ENCODE measurements at regions not wholly inside any gene's neighbourhood (a gene's known extent, or its start where the extent isn't known, plus 50 kb on each side); places are given as distances from the start of the nearest gene placed in this dataset.
A peak's percentile ranks its signal among the peaks of the same experiment; 100 is the strongest.

DNA sequence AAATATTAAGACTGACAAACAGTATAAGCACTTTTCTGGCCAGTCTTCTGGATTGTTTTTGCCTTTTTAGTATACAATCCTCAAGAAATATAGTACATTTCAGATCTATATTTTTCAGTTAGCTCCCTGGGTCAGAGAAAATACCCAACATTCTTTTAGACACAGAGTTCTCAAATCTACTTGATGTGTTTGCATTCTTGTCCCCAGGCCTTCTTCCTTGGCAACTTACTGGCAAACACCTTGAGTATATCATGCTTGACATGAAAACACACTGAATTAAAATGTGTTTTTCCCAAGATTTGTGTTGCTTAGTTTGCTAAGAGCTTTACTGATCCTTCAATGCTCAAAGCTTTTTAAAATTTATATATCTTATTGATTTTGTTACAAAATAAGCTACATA, 1413.1 kb upstream of the CDH9 start:
- ATAC-seq (ENCODE audit: low read depth) (no peak), DNase-seq (ENCODE audit: low spot score) (no peak)
- H3K9me3 ChIP-seq (ENCODE audit: severe bottlenecking) = no peaks in the 10 kb centered on the region
- no peaks in the 10 kb centered on the region for H3K36me3 ChIP-seq (ENCODE audit: low read depth)
- H3K27ac ChIP-seq (ENCODE audit: poor library complexity, severe bottlenecking) = no peak overlapping the region
- no peaks in the 10 kb centered on the region for H3K4me1 ChIP-seq (ENCODE audit: insufficient read depth, poor library complexity, severe bottlenecking)
- H3K4me3 ChIP-seq (ENCODE audit: severe bottlenecking) = no peak overlapping the region
- no peaks in the 10 kb centered on the region for H3K27me3 ChIP-seq (ENCODE audit: insufficient read depth, poor library complexity, severe bottlenecking)
- TF ChIP-seq, protein P1, sequence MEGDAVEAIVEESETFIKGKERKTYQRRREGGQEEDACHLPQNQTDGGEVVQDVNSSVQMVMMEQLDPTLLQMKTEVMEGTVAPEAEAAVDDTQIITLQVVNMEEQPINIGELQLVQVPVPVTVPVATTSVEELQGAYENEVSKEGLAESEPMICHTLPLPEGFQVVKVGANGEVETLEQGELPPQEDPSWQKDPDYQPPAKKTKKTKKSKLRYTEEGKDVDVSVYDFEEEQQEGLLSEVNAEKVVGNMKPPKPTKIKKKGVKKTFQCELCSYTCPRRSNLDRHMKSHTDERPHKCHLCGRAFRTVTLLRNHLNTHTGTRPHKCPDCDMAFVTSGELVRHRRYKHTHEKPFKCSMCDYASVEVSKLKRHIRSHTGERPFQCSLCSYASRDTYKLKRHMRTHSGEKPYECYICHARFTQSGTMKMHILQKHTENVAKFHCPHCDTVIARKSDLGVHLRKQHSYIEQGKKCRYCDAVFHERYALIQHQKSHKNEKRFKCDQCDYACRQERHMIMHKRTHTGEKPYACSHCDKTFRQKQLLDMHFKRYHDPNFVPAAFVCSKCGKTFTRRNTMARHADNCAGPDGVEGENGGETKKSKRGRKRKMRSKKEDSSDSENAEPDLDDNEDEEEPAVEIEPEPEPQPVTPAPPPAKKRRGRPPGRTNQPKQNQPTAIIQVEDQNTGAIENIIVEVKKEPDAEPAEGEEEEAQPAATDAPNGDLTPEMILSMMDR (IDR thresholded peaks at IDR 0.05; ENCODE audit: poor library complexity, severe bottlenecking) = peak; percentile 3

DNA sequence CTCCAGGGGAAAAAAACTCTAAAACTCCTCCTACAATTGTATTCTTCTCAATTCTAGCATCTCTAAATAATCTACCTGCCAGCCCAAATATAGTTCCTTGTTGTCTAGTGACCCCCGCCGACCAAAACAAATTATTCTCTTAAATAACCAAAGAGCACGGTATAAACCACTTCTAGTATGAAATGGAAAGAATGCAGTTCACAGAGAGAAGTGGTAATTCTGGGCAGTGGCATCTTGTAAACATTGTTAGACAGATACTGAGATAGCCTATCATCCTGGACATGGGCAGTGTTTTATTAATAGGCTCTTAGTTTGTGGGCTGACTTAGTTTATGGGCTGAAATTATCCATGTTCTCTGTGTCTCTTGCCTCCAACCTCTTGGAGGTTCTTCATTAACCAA, 1412.6 kb upstream of the CDH9 start:
- ATAC-seq (ENCODE audit: low read depth) = no peak
- no peaks in the 10 kb centered on the region for H3K9me3 ChIP-seq (ENCODE audit: severe bottlenecking)
- H3K36me3 ChIP-seq (ENCODE audit: low read depth) = no peaks in the 10 kb centered on the region
- no peak for DNase-seq (ENCODE audit: low spot score)
- no peaks in the 10 kb centered on the region for H3K4me1 ChIP-seq (ENCODE audit: insufficient read depth, poor library complexity, severe bottlenecking)
- H3K27ac ChIP-seq (ENCODE audit: poor library complexity, severe bottlenecking) = no peak overlapping the region
- H3K27me3 ChIP-seq (ENCODE audit: insufficient read depth, poor library complexity, severe bottlenecking) = no peaks in the 10 kb centered on the region
- no peak overlapping the region for H3K4me3 ChIP-seq (ENCODE audit: severe bottlenecking)
- TF ChIP-seq, protein P1 (IDR thresholded peaks at IDR 0.05; ENCODE audit: poor library complexity, severe bottlenecking) = peak; percentile 9

GRCh38 chr5:28448791-28449190, 1410.4 kb upstream of the CDH9 start:
- H3K27me3 ChIP-seq (ENCODE audit: insufficient read depth, poor library complexity, severe bottlenecking) = no peaks in the 10 kb centered on the region
- DNase-seq (ENCODE audit: low spot score) (no peak), ATAC-seq (ENCODE audit: low read depth) (no peak)
- H3K9me3 ChIP-seq (ENCODE audit: severe bottlenecking) = no peaks in the 10 kb centered on the region
- H3K4me3 ChIP-seq (ENCODE audit: severe bottlenecking) = no peak overlapping the region
- H3K36me3 ChIP-seq (ENCODE audit: low read depth) = no peaks in the 10 kb centered on the region
- H3K27ac ChIP-seq (ENCODE audit: poor library complexity, severe bottlenecking) = no peak overlapping the region
- TF ChIP-seq, protein P1 (IDR thresholded peaks at IDR 0.05; ENCODE audit: poor library complexity, severe bottlenecking) = no peak
- H3K4me1 ChIP-seq (ENCODE audit: insufficient read depth, poor library complexity, severe bottlenecking) = no peaks in the 10 kb centered on the region

DNA sequence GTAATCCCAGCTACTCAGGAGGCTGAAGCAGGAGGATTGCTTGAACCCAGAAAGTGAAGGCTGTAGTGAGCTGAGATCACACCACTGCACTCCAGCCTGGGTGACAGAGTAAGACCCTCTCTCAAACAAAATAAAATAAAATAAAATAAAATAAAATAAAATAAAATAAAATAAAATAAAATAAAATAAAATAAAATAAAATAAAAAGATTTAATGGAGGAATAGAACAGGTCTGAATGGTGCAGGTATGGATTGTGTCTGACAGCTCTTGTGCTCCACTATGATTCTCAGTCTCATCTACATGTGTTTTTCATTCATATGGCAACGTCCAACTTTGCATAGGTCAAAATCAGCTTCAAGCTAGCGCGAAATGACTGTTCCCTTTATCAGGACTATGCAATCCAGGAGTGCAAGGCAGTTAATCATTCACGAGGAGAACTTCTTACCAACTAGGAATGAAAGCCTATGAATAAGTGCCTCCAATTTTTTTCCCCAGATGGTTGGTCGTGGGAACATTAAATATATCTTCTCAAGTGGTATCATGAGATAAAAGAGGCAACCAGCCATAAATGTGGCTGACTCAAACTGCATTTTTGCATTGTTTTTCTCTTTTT, 1392.3 kb upstream of the CDH9 start:
- no peak overlapping the region for H3K4me3 ChIP-seq (ENCODE audit: severe bottlenecking)
- no peaks in the 10 kb centered on the region for H3K9me3 ChIP-seq (ENCODE audit: severe bottlenecking)
- H3K36me3 ChIP-seq (ENCODE audit: low read depth) = no peaks in the 10 kb centered on the region
- no peaks in the 10 kb centered on the region for H3K4me1 ChIP-seq (ENCODE audit: insufficient read depth, poor library complexity, severe bottlenecking)
- ATAC-seq (ENCODE audit: low read depth) (no peak), DNase-seq (ENCODE audit: low spot score) (no peak)
- H3K27ac ChIP-seq (ENCODE audit: poor library complexity, severe bottlenecking) = no peak overlapping the region
- TF ChIP-seq, protein P1 (IDR thresholded peaks at IDR 0.05; ENCODE audit: poor library complexity, severe bottlenecking) = no peak
- no peaks in the 10 kb centered on the region for H3K27me3 ChIP-seq (ENCODE audit: insufficient read depth, poor library complexity, severe bottlenecking)

GRCh38 chr5:28421141-28421540, 1382.8 kb upstream of the CDH9 start:
- H3K27me3 ChIP-seq (ENCODE audit: insufficient read depth, poor library complexity, severe bottlenecking) = no peaks in the 10 kb centered on the region
- no peak for ATAC-seq (ENCODE audit: low read depth)
- no peak overlapping the region for H3K4me3 ChIP-seq (ENCODE audit: severe bottlenecking)
- H3K36me3 ChIP-seq (ENCODE audit: low read depth) = no peaks in the 10 kb centered on the region
- no peaks in the 10 kb centered on the region for H3K9me3 ChIP-seq (ENCODE audit: severe bottlenecking)
- DNase-seq (ENCODE audit: low spot score) = no peak
- TF ChIP-seq, protein P1 (IDR thresholded peaks at IDR 0.05; ENCODE audit: poor library complexity, severe bottlenecking) = no peak
- H3K4me1 ChIP-seq (ENCODE audit: insufficient read depth, poor library complexity, severe bottlenecking) = no peaks in the 10 kb centered on the region
- H3K27ac ChIP-seq (ENCODE audit: poor library complexity, severe bottlenecking) = no peak overlapping the region
